Hepatocyte (in vitro differentiated cells): ENCODE measurements at regions not wholly inside any gene's neighbourhood (a gene's known extent, or its start where the extent isn't known, plus 50 kb on each side); places are given as distances from the start of the nearest gene placed in this dataset.

Experiments
- DNase-seq: peaks from one replicate; pipeline ENCODE4 v3.0.0-alpha.2; 2016; ENCODE audit warnings: low spot score
- H2AFZ ChIP-seq: fragments of 200-600 bp; sonication (generic); 2 replicates; pipeline ENCODE4 v1.6.0; 2016; ENCODE audit warnings: antibody characterized with exemption, mild to moderate bottlenecking
- H3K27ac ChIP-seq: fragments of 200-600 bp; sonication (generic); 2 replicates; pipeline ENCODE4 v1.5.1; 2016; ENCODE audit warnings: mild to moderate bottlenecking
- H3K27me3 ChIP-seq: fragments of 200-600 bp; sonication (generic); 2 replicates; pipeline ENCODE4 v1.6.1; 2016
- H3K36me3 ChIP-seq: fragments of 200-600 bp; sonication (generic); replicated peaks from 2 replicates; pipeline ENCODE4 v1.5.1; 2016; ENCODE audit warnings: low read depth; ENCODE audit not compliant: insufficient read depth
- H3K4me1 ChIP-seq: fragments of 200-600 bp; sonication (generic); 2 replicates; pipeline ENCODE4 v1.5.1; 2016; ENCODE audit warnings: mild to moderate bottlenecking, moderate library complexity; ENCODE audit not compliant: insufficient read depth
- H3K4me2 ChIP-seq: fragments of 200-600 bp; sonication (generic); 2 replicates; pipeline ENCODE4 v1.6.0; 2016
- H3K4me3 ChIP-seq: fragments of 200-600 bp; sonication (generic); 2 replicates; pipeline ENCODE4 v1.5.1; 2016; ENCODE audit warnings: mild to moderate bottlenecking
- H3K79me2 ChIP-seq: fragments of 200-600 bp; sonication (generic); 2 replicates; pipeline ENCODE4 v1.6.0; 2017; ENCODE audit warnings: mild to moderate bottlenecking
- H3K9me2 ChIP-seq: fragments of 200-600 bp; sonication (generic); replicated peaks from 2 replicates; pipeline ENCODE4 v1.6.0; 2017; ENCODE audit warnings: mild to moderate bottlenecking; ENCODE audit not compliant: insufficient read depth
- H3K9me3 ChIP-seq: fragments of 200-600 bp; sonication (generic); 2 replicates; pipeline ENCODE4 v1.5.1; 2016; ENCODE audit warnings: low read depth, mild to moderate bottlenecking
- H4K20me1 ChIP-seq: fragments of 200-600 bp; sonication (generic); 2 replicates; pipeline ENCODE4 v1.6.0; 2016; ENCODE audit warnings: mild to moderate bottlenecking; ENCODE audit not compliant: insufficient read depth, poor library complexity, severe bottlenecking
- CTCF ChIP-seq: fragments of 200-600 bp; sonication (generic); IDR thresholded peaks from 2 replicates; pipeline ENCODE4 v1.5.1; 2016; ENCODE audit warnings: antibody characterized with exemption, mild to moderate bottlenecking; ENCODE audit not compliant: poor library complexity
- EZH2 ChIP-seq: fragments of 200-600 bp; sonication (generic); IDR thresholded peaks from 2 replicates; pipeline ENCODE4 v1.6.1; 2016; ENCODE audit warnings: antibody characterized with exemption, mild to moderate bottlenecking, borderline replicate concordance
- EZH2phosphoT487 ChIP-seq: fragments of 200-600 bp; sonication (generic); IDR thresholded peaks from one replicate; pipeline ENCODE4 v1.6.1; 2018; ENCODE audit warnings: antibody characterized with exemption, mild to moderate bottlenecking, low read depth, moderate library complexity; ENCODE audit not compliant: unreplicated experiment, severe bottlenecking
- WGBS: methylation state at CpG from one replicate; pipeline ENCODE4 v1.1.6; 2016; ENCODE audit warnings: low lambda C conversion rate; ENCODE audit errors: missing lambda C conversion rate; 5-methylcytosine and 5-hydroxymethylcytosine counted together

- Histone ChIP-seq H3K36me3 (no peaks in the 10 kb centered on the region), H3K4me3 (no peak overlapping the region), H3K27me3 (no peaks in the 10 kb centered on the region), H3K4me1 (no peaks in the 10 kb centered on the region), H3K9me2 (no peaks in the 10 kb centered on the region), H2AFZ (no peak overlapping the region), H3K27ac (no peak overlapping the region), H4K20me1 (no peaks in the 10 kb centered on the region), H3K4me2 (no peak overlapping the region), H3K79me2 (no peaks in the 10 kb centered on the region), H3K9me3 (no peaks in the 10 kb centered on the region)
- TF ChIP-seq CTCF: no peak
- no peak for TF ChIP-seq EZH2phosphoT487
- no peak for TF ChIP-seq EZH2
- 95% methylated on average over 5 of the region's 5 CpGs for WGBS
- DNase-seq: no peak
Measured at GRCh38 chr14:76320486-76320885, 55.5 kb upstream of the ESRRB start.

GRCh38 chr14:76320975-76321374 lies 55.0 kb upstream of the ESRRB start:
- no peaks in the 10 kb centered on the region for H3K27me3 ChIP-seq
- no peak overlapping the region for H2AFZ ChIP-seq

GRCh38 chr14:76322594-76323220 lies 53.2 kb upstream of the ESRRB start:
- 88% methylated on average over 12 of the region's 12 CpGs for WGBS
- H3K79me2 ChIP-seq: no peaks in the 10 kb centered on the region
- H2AFZ ChIP-seq: no peak overlapping the region
- H3K4me2 ChIP-seq: no peak overlapping the region
- no peak overlapping the region for H3K27ac ChIP-seq
- DNase-seq: no peak
- H3K36me3 ChIP-seq: no peaks in the 10 kb centered on the region
- H3K4me3 ChIP-seq: no peak overlapping the region
- TF ChIP-seq CTCF (no peak), EZH2phosphoT487 (no peak), EZH2 (no peak)
- H3K9me3 ChIP-seq: no peaks in the 10 kb centered on the region
- no peaks in the 10 kb centered on the region for H3K4me1 ChIP-seq
- no peaks in the 10 kb centered on the region for H3K9me2 ChIP-seq
- H4K20me1 ChIP-seq: no peaks in the 10 kb centered on the region
- no peaks in the 10 kb centered on the region for H3K27me3 ChIP-seq

More at GRCh38 chr14:76320975-76321374, 55.0 kb upstream of the ESRRB start:
- Histone ChIP-seq H3K79me2 (no peaks in the 10 kb centered on the region), H3K4me1 (no peaks in the 10 kb centered on the region), H3K9me3 (no peaks in the 10 kb centered on the region), H3K4me3 (no peak overlapping the region), H3K9me2 (no peaks in the 10 kb centered on the region), H4K20me1 (no peaks in the 10 kb centered on the region), H3K36me3 (no peaks in the 10 kb centered on the region), H3K27ac (no peak overlapping the region), H3K4me2 (no peak overlapping the region)
- TF ChIP-seq CTCF (no peak), EZH2phosphoT487 (no peak), EZH2 (no peak)
- WGBS: 96% methylated on average over 4 of the region's 4 CpGs
- no peak for DNase-seq
